Mononuclear cell (primary cell): ENCODE measurements at regions not wholly inside any gene's neighbourhood (a gene's known extent, or its start where the extent isn't known, plus 50 kb on each side); places are given as distances from the start of the nearest gene placed in this dataset.

Source experiments
- H3K27me3 ChIP-seq: 2 replicates; pipeline ENCODE4 v1.6.0; 2011; ENCODE audit warnings: low read length, control low read depth; ENCODE audit not compliant: insufficient read depth
- H3K4me1 ChIP-seq: 2 replicates; pipeline ENCODE4 v1.5.1; 2011; ENCODE audit warnings: mild to moderate bottlenecking, low read length, control low read depth; ENCODE audit not compliant: insufficient read depth
- H3K4me3 ChIP-seq: 2 replicates; pipeline ENCODE4 v1.5.1; 2011; ENCODE audit warnings: mild to moderate bottlenecking, low read length, moderate library complexity
- H3K9me3 ChIP-seq: 2 replicates; pipeline ENCODE4 v1.5.1; 2011; ENCODE audit warnings: low read depth, mild to moderate bottlenecking, control low read depth, low read length

- H3K4me3 ChIP-seq: no peak overlapping the region
- no peaks in the 10 kb centered on the region for H3K9me3 ChIP-seq
- no peaks in the 10 kb centered on the region for H3K4me1 ChIP-seq
- no peaks in the 10 kb centered on the region for H3K27me3 ChIP-seq
Observed at GRCh38 chr12:93146970-93147369, 217.9 kb upstream of the EEA1 start.

GRCh38 chr12:93148412-93148811 is 219.3 kb upstream of the EEA1 start:
- Histone ChIP-seq H3K4me1 (no peaks in the 10 kb centered on the region), H3K27me3 (no peaks in the 10 kb centered on the region), H3K9me3 (no peaks in the 10 kb centered on the region), H3K4me3 (no peak overlapping the region)

DNA sequence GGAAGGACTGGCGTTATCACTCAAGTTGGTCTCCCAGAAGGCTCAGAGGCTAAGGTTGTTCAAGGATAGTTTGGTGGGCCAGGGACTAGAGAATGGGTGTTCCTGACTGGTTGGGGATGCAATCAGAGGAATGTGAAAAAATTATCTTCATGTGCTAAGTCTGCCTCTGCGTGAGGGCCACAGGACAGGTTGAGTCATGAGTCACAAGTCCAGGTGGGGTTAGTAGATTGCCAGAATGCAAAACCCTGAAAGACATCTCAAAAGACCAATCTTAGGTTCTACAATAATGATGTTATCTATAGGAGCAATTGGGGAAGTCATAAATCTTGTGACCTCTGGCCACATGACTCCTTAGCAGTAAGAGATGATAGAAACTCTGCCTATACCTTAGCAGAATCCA is 220.1 kb upstream of the EEA1 start:
- H3K9me3 ChIP-seq: no peaks in the 10 kb centered on the region
- H3K4me1 ChIP-seq: no peaks in the 10 kb centered on the region
- no peaks in the 10 kb centered on the region for H3K27me3 ChIP-seq
- no peak overlapping the region for H3K4me3 ChIP-seq

DNA sequence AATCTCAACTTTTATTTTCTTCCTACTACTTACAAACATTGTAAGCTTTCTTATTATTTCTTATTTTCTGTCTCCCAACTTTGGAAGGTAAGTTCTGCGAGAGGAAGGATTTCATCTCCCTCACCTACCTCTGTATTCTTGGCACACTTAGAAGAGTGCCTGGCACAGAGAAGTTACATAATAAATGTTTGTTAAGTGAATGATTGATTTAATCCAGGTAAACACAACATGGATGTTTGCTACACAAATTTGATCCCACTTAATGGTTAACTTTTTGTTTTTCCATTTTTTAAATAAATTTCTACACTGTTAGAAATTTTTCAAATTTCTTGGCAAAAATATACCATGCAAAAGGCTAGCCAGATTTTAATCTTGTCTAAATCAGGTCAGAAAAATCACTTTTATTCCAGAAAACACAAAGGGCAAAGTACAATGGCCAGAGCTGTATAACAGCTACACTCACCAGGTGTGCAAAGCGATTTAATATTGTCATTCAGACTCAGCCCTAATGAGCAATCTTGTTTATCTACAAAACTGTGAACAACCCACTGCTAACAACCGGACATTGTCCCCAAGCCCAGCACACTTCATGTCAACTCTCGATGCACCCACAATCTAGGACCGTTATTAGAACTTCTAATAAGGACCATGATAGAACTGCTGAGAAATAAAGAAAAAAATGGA is 222.1 kb upstream of the EEA1 start:
- Histone ChIP-seq H3K27me3 (no peaks in the 10 kb centered on the region), H3K4me1 (no peaks in the 10 kb centered on the region), H3K9me3 (no peaks in the 10 kb centered on the region), H3K4me3 (no peak overlapping the region)

- Histone ChIP-seq H3K4me3 (no peak overlapping the region), H3K27me3 (no peaks in the 10 kb centered on the region), H3K4me1 (no peaks in the 10 kb centered on the region), H3K9me3 (no peaks in the 10 kb centered on the region)
Observed at GRCh38 chr12:93152617-93153016, 223.5 kb upstream of the EEA1 start.

GRCh38 chr12:93153321-93153720 is 224.2 kb upstream of the EEA1 start:
- no peak overlapping the region for H3K4me3 ChIP-seq
- H3K27me3 ChIP-seq: no peaks in the 10 kb centered on the region
- no peaks in the 10 kb centered on the region for H3K9me3 ChIP-seq
- H3K4me1 ChIP-seq: no peaks in the 10 kb centered on the region

GRCh38 chr12:93154096-93154728 is 223.5 kb upstream of the NUDT4 start:
- H3K27me3 ChIP-seq: no peaks in the 10 kb centered on the region
- no peak overlapping the region for H3K4me3 ChIP-seq
- H3K9me3 ChIP-seq: no peaks in the 10 kb centered on the region
- no peaks in the 10 kb centered on the region for H3K4me1 ChIP-seq

DNA sequence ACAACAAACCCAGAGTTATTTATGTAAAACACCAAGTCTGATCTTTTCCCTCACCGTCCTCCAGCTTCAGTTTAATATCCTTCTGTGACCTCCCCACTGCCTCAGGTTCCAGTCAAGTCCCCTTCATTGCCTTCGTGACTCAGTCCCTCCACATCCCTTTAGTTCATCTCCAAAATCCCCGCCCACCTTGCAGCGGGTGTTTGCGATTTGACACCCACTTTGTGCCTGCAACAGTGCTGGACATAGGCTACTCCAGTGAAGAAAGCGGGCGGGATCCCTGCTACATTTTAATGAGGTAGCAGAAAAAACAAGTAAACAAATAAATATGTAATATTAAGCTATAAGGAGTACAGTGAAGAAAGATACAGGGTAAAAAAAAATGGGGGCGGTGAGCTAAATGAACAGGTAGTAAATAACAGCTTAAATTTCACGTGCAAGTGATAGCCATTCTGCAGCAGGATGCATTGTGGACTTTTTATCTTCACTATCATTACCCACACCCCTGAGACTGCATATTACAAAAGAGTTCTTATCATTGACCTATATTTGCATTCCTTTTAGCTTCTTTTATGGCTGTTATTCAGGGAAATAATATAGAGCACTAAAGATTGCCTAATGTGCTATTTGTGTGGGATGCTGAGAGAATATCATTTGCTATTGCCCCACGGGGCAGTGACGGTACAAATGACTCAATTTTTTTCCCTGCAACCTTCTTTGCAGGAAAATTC is 222.8 kb upstream of the NUDT4 start:
- no peak overlapping the region for H3K4me3 ChIP-seq
- no peaks in the 10 kb centered on the region for H3K9me3 ChIP-seq
- no peaks in the 10 kb centered on the region for H3K27me3 ChIP-seq
- H3K4me1 ChIP-seq: no peaks in the 10 kb centered on the region

- no peaks in the 10 kb centered on the region for H3K9me3 ChIP-seq
- H3K4me3 ChIP-seq: no peak overlapping the region
- H3K4me1 ChIP-seq: no peaks in the 10 kb centered on the region
- H3K27me3 ChIP-seq: no peaks in the 10 kb centered on the region
Observed at GRCh38 chr12:93156086-93156716, 221.5 kb upstream of the NUDT4 start.

GRCh38 chr12:93157279-93157678 is 220.4 kb upstream of the NUDT4 start:
- H3K27me3 ChIP-seq: no peaks in the 10 kb centered on the region
- no peak overlapping the region for H3K4me3 ChIP-seq
- no peaks in the 10 kb centered on the region for H3K9me3 ChIP-seq
- H3K4me1 ChIP-seq: no peaks in the 10 kb centered on the region

DNA sequence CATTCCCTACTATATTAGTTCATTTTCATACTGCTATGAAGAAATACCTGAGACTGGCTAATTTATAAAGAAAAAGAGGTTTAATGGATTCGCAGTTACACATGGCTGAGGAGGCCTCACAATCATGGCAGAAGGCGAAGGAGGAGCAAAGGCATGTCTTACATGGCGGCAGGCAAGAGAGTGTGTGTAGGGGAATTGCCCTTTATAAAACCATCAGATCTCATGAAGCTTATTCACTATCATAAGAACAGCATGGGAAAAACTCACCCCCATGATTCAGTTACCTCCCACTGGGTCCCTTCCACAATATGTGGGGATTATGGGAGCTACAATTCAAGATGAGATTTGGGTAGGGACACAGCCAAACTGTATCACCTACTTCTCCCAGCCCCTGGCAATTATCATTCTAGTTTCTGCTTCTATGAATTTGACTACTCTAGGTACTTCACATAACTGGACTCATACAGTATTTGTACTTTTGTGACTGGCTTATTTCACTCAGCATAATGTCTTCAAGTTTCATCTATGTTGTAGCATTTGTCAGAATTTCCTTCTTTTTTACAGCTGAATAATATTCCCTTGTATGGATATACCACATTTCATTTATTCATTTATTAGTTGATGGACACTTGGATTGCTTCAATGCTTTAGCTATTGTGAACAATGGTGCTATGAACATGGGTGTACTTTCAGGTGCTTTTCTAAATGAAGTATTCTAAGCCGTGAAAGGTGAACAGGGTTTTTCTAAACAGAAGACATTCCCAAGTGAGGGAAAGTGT is 219.5 kb upstream of the NUDT4 start:
- Histone ChIP-seq H3K9me3 (no peaks in the 10 kb centered on the region), H3K4me3 (no peak overlapping the region), H3K27me3 (no peaks in the 10 kb centered on the region), H3K4me1 (no peaks in the 10 kb centered on the region)

DNA sequence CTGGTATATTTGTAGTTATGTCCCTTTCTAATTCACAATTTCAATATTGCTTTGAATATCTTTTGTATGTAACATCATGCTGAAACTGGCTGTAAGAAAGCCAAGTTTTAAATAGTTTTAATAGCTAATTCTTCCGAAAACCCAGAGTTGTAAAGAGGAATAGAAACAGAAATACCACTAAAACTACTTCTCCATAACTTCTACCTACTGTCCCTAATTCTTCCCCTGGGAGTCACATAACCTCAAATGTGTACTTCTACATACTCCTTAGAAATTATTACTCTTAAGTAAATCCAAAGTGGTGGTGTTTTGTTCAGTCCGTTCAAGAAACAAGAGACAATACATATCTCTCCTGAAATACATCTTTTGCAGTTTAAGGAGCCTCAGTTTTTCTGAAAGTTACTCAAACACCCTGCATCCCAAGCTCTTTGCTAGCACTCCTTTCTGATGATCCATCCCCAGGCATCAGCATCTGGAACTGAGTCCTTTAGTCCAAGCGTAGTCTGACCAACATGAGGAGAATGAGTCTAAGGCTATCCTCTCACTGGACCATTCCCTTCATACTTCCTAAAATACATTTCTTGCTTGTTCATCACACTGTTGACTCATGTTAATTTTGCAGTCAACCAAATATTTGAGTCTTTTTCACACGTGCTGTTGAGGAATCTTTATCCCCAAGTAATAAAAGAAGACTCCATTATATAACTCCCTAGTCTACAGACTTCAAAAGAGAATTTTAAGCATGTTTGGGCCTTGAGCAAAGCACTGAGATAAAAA is 214.3 kb upstream of the NUDT4 start:
- peaks cover 18% of the 10 kb centered on the region for H3K4me1 ChIP-seq
- H3K9me3 ChIP-seq: no peaks in the 10 kb centered on the region
- no peak overlapping the region for H3K4me3 ChIP-seq
- no peaks in the 10 kb centered on the region for H3K27me3 ChIP-seq

- Histone ChIP-seq H3K9me3 (no peaks in the 10 kb centered on the region), H3K27me3 (no peaks in the 10 kb centered on the region), H3K4me3 (no peak overlapping the region), H3K4me1 (peaks cover 23% of the 10 kb centered on the region)
Observed at GRCh38 chr12:93164103-93164880, 213.4 kb upstream of the NUDT4 start.
